Transverse colon (tissue), 4 donors: ENCODE measurements at regions not wholly inside any gene's neighbourhood (a gene's known extent, or its start where the extent isn't known, plus 50 kb on each side); places are given as distances from the start of the nearest gene placed in this dataset.
"Not testable (repeated sequence)": the region's sequence is repeated elsewhere in the genome, so short reads cannot be mapped to it uniquely, and the experiment has no call there.

Experiments used
- DNase-seq: peaks from one replicate; pipeline ENCODE4 v3.0.0-alpha.2; 2019
- H3K27ac ChIP-seq, 4 donors: fragments of 200-600 bp; sonication (generic); 2 replicates each; pipeline ENCODE4 v1.5.1; 2016 to 2018; ENCODE audit warnings: inconsistent platforms in 4 of 4
- H3K27me3 ChIP-seq: fragments of 200-600 bp; sonication (generic); 2 replicates; pipeline ENCODE4 v1.5.1; 2017; ENCODE audit warnings: inconsistent platforms
- H3K36me3 ChIP-seq, 4 donors: fragments of 200-600 bp; sonication (generic); 2 replicates each; pipeline ENCODE4 v1.5.1; 2017 to 2019; ENCODE audit warnings: inconsistent platforms in 4 of 4
- H3K4me1 ChIP-seq, 4 donors: fragments of 200-600 bp; sonication (generic); 2 replicates each; pipeline ENCODE4 v1.5.1; 2017 to 2020; ENCODE audit warnings: inconsistent platforms in 4 of 4
- H3K4me3 ChIP-seq, 4 donors: fragments of 200-600 bp; sonication (generic); 1 replicate in 1 of 4; 2 replicates in 3 of 4; pipeline versions ENCODE4 v1.5.1 to v1.6.1; 2017 to 2019; ENCODE audit warnings: inconsistent platforms in 4 of 4
- H3K9me3 ChIP-seq, 2 donors: fragments of 200-600 bp; sonication (generic); 2 replicates each; pipeline ENCODE4 v1.5.1; 2017 to 2019; ENCODE audit warnings: inconsistent platforms in 2 of 2
- EP300 ChIP-seq: sonication (generic); formaldehyde crosslinking; IDR thresholded peaks from one replicate; pipeline ENCODE4 v1.6.1; 2017; ENCODE audit warnings: antibody characterized with exemption, low read depth
- POLR2A ChIP-seq: fragments of 450-650 bp; IDR thresholded peaks from one replicate; pipeline ENCODE4 v1.6.1; 2016; ENCODE audit warnings: antibody characterized with exemption, mild to moderate bottlenecking, moderate library complexity
- POLR2AphosphoS5 ChIP-seq, 3 donors: sonication (generic); formaldehyde crosslinking; IDR thresholded peaks; one replicate each; pipeline ENCODE4 v1.6.1; 2016; ENCODE audit warnings: antibody characterized with exemption in 3 of 3
- WGBS, 2 donors: methylation state at CpG; one replicate each; pipeline ENCODE4 v1.1.5; 2018; ENCODE audit warnings: low coverage in 1 of 2; 5-methylcytosine and 5-hydroxymethylcytosine counted together
- in situ Hi-C, 4 donors: fragments of 200-750 bp; cut with MboI; loops; one replicate each; pipeline versions ENCODE4 v1.15.0 to v1.15.1; 2017; ENCODE audit warnings: low sequenced_read_pairs in 3 of 4, low pct_ligation_motif_present in 1 of 4, low pct_unique_long_range_greater_than_20kb in 1 of 4
- intact Hi-C: fragments of 100-400 bp; cut with DNase I; formaldehyde crosslinking; loops from one replicate; pipeline ENCODE4 v1.15.1; 2023; ENCODE audit warnings: low total_unique reads
- TF ChIP-seq, protein P1 (sequence below), 5 experiments: fragments of 200-600 bp in 3 of 5; fragments of 450-650 bp in 2 of 5; sonication (generic) in 3 of 5; IDR thresholded peaks; 1 replicate in 2 of 5; 2 replicates in 3 of 5; pipeline ENCODE4 v1.5.1; 2016 to 2017; ENCODE audit warnings: antibody characterized with exemption in 5 of 5, inconsistent platforms in 3 of 5, mild to moderate bottlenecking in 2 of 5, moderate library complexity in 1 of 5

GRCh38 chr14:80047761-80048160 lies 163.5 kb downstream of the DIO2 start:
- TF ChIP-seq, protein P1, sequence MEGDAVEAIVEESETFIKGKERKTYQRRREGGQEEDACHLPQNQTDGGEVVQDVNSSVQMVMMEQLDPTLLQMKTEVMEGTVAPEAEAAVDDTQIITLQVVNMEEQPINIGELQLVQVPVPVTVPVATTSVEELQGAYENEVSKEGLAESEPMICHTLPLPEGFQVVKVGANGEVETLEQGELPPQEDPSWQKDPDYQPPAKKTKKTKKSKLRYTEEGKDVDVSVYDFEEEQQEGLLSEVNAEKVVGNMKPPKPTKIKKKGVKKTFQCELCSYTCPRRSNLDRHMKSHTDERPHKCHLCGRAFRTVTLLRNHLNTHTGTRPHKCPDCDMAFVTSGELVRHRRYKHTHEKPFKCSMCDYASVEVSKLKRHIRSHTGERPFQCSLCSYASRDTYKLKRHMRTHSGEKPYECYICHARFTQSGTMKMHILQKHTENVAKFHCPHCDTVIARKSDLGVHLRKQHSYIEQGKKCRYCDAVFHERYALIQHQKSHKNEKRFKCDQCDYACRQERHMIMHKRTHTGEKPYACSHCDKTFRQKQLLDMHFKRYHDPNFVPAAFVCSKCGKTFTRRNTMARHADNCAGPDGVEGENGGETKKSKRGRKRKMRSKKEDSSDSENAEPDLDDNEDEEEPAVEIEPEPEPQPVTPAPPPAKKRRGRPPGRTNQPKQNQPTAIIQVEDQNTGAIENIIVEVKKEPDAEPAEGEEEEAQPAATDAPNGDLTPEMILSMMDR (IDR thresholded peaks at IDR 0.05), result no peak
- no peak for TF ChIP-seq POLR2A
- TF ChIP-seq POLR2AphosphoS5 (IDR thresholded peaks at IDR 0.05), result no peak
- no peak for TF ChIP-seq EP300
- H3K27me3 ChIP-seq, result no peaks in the 10 kb centered on the region
- H3K4me1 ChIP-seq, result no peaks in the 10 kb centered on the region
- in situ Hi-C loops (no loop called here), intact Hi-C loops (no loop called here)
- WGBS, 2 donors, result 72 to 80% methylated on average over 3 of the region's 3 CpGs
- H3K4me3 ChIP-seq, result no peak overlapping the region
- no peak for DNase-seq
- H3K27ac ChIP-seq, result no peak overlapping the region
- no peaks in the 10 kb centered on the region for H3K36me3 ChIP-seq
- H3K9me3 ChIP-seq, result no peaks in the 10 kb centered on the region

- DNase-seq, result no peak
- Histone ChIP-seq H3K4me1 (no peaks in the 10 kb centered on the region), H3K36me3 (no peaks in the 10 kb centered on the region), H3K27ac (no peak overlapping the region), H3K9me3 (no peaks in the 10 kb centered on the region), H3K4me3 (no peak overlapping the region), H3K27me3 (no peaks in the 10 kb centered on the region)
- WGBS, 2 donors, result 64 to 67% methylated on average over 1 to 2 of the region's 2 CpGs
- in situ Hi-C loops (no loop called here), intact Hi-C loops (no loop called here)
- TF ChIP-seq POLR2A (no peak), POLR2AphosphoS5 (IDR thresholded peaks at IDR 0.05) (no peak), EP300 (no peak)
- TF ChIP-seq, protein P1 (IDR thresholded peaks at IDR 0.05), result no peak
Observed at GRCh38 chr14:80037349-80037748, 174.0 kb downstream of the DIO2 start.

DNA sequence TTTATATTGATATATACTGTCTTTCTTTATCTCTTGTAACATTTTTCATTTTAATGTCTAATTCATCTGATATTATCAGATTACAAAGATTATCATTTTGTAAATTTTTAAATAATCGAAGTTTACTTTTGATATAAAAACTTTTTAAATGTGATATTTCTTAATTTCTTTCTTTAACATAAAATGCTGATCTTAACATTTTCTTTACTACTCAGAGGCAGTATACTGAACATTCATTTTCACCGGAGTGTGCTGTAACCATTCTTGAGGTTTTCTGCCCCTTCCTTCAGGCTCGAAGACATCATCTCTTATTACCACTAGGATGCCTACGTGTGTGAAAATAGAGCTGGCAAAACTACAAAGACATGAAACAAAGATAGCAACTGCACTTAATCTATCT lies 186.9 kb downstream of the DIO2 start:
- in situ Hi-C loops (no loop called here), intact Hi-C loops (no loop called here)
- 85 to 86% methylated on average over 4 of the region's 4 CpGs for WGBS, 2 donors
- Histone ChIP-seq H3K4me3 (no peak overlapping the region), H3K4me1 (no peaks in the 10 kb centered on the region), H3K27me3 (no peaks in the 10 kb centered on the region), H3K9me3 (no peaks in the 10 kb centered on the region), H3K36me3 (no peaks in the 10 kb centered on the region), H3K27ac (no peak overlapping the region)
- no peak for DNase-seq
- TF ChIP-seq, protein P1 (IDR thresholded peaks at IDR 0.05), result no peak
- TF ChIP-seq EP300 (no peak), POLR2AphosphoS5 (IDR thresholded peaks at IDR 0.05) (no peak), POLR2A (no peak)

GRCh38 chr14:80018476-80018875 lies 192.8 kb downstream of the DIO2 start:
- intact Hi-C loops, in situ Hi-C loops, DNase-seq, H3K27me3 ChIP-seq, H3K27ac ChIP-seq, H3K4me1 ChIP-seq, H3K36me3 ChIP-seq, H3K9me3 ChIP-seq, H3K4me3 ChIP-seq: not testable (repeated sequence)
- 68 to 71% methylated on average over 3 of the region's 3 CpGs for WGBS, 2 donors

DNA sequence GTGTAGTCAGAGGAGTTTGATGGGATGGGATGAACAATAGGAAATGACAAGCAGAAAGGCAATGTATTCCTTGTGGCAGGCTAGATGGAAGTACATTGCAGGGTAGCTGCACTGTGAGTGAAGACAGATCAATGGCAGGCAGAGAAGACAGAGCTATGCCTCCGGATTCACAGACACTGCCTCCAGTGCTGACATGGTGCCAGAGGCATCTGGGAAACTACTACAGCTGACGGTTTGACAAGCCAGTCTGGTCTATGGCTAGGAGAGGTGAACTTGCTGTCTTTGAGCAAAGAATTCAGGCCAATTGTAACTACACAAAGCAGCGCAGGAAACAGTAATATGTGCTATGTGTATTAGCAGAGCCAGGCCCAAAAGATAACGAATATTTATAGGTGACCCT lies 193.5 kb downstream of the DIO2 start:
- H3K27me3 ChIP-seq, result no peaks in the 10 kb centered on the region
- H3K9me3 ChIP-seq, result no peaks in the 10 kb centered on the region
- 57 to 72% methylated on average over 1 to 4 of the region's 4 CpGs for WGBS, 2 donors
- no peak for DNase-seq
- in situ Hi-C loops (no loop called here), intact Hi-C loops (no loop called here)
- H3K36me3 ChIP-seq, result no peaks in the 10 kb centered on the region
- no peaks in the 10 kb centered on the region for H3K4me1 ChIP-seq
- H3K27ac ChIP-seq, result no peak overlapping the region
- H3K4me3 ChIP-seq, result no peak overlapping the region
- TF ChIP-seq POLR2A (no peak), EP300 (no peak), POLR2AphosphoS5 (IDR thresholded peaks at IDR 0.05) (no peak)
- TF ChIP-seq, protein P1 (IDR thresholded peaks at IDR 0.05), result no peak

DNA sequence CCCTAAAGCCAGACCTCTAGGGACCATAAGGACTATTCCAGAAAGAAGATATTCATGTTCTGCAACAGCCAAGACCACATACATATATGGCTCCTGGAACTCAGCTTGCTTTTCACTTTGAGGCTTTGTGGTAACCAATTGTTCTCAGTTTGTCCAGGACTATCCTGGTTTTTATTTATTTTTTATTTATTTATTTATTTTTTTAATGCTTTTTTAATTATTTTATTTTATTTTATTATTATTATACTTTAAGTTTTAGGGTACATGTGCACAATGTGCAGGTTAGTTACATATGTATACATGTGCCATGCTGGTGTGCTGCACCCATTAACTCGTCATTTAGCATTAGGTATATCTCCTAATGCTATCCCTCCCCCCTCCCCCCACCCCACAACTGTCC lies 201.1 kb downstream of the DIO2 start:
- H3K27ac ChIP-seq, in situ Hi-C loops, DNase-seq, H3K9me3 ChIP-seq, H3K4me3 ChIP-seq, H3K36me3 ChIP-seq, intact Hi-C loops, H3K4me1 ChIP-seq, H3K27me3 ChIP-seq: not testable (repeated sequence)
- no CpG with 5 or more reads among the region's 1 CpG for WGBS, 2 donors
